WI38 (cell line): ENCODE measurements at regions not wholly inside any gene's neighbourhood (a gene's known extent, or its start where the extent isn't known, plus 50 kb on each side); places are given as distances from the start of the nearest gene placed in this dataset.
A peak's percentile ranks its signal among the peaks of the same experiment; 100 is the strongest.

Experiments
- H3K4me3 ChIP-seq: 2 replicates; pipeline ENCODE4 v1.5.1; 2011; ENCODE audit warnings: low read depth, mild to moderate bottlenecking, control low read depth, low read length
- CTCF ChIP-seq: IDR thresholded peaks from 2 replicates; pipeline ENCODE4 v1.5.1; 2012; ENCODE audit warnings: low read depth, mild to moderate bottlenecking, control low read depth, low read length

GRCh38 chr16:48447940-48448536 is 62.8 kb upstream of the SIAH1 start:
- no peak for TF ChIP-seq CTCF
- H3K4me3 ChIP-seq = no peak overlapping the region

GRCh38 chr16:48447428-48447827 is 62.2 kb upstream of the SIAH1 start:
- no peak for TF ChIP-seq CTCF
- no peak overlapping the region for H3K4me3 ChIP-seq

- no peak for TF ChIP-seq CTCF
These were observed 61.3 kb upstream of the SIAH1 start for GRCh38 chr16:48446534-48446920.

GRCh38 chr16:48445782-48446533 is 60.7 kb upstream of the SIAH1 start:
- H3K4me3 ChIP-seq = no peak overlapping the region
- no peak for TF ChIP-seq CTCF

More at GRCh38 chr16:48446534-48446920, 61.3 kb upstream of the SIAH1 start:
- no peak overlapping the region for H3K4me3 ChIP-seq

- TF ChIP-seq CTCF = no peak
- peak overlapping the region; percentile 34 for H3K4me3 ChIP-seq
These were observed 59.4 kb upstream of the SIAH1 start for GRCh38 chr16:48444574-48444973.

- no peak overlapping the region for H3K4me3 ChIP-seq
- no peak for TF ChIP-seq CTCF
These were observed 57.2 kb upstream of the SIAH1 start for GRCh38 chr16:48442379-48442778.

GRCh38 chr16:48441863-48442279 is 56.7 kb upstream of the SIAH1 start:
- TF ChIP-seq CTCF = no peak

More at GRCh38 chr16:48441863-48442279, 56.7 kb upstream of the SIAH1 start:
- H3K4me3 ChIP-seq = no peak overlapping the region
